OCI-LY1 (cell line): ENCODE measurements at regions not wholly inside any gene's neighbourhood (a gene's known extent, or its start where the extent isn't known, plus 50 kb on each side); places are given as distances from the start of the nearest gene placed in this dataset.

Experiments
- H2AFZ ChIP-seq: fragments of 200-600 bp; sonication (generic), shearing (Covaris generic); 2 replicates; pipeline ENCODE4 v1.6.0; 2014; ENCODE audit warnings: antibody characterized with exemption, mild to moderate bottlenecking, low read length
- H3F3A ChIP-seq: fragments of 200-600 bp; sonication (generic), shearing (Covaris generic); 2 replicates; pipeline ENCODE4 v1.6.0; 2014; ENCODE audit warnings: mild to moderate bottlenecking, antibody characterized with exemption, low read length, moderate library complexity; ENCODE audit not compliant: insufficient read depth
- H3K27ac ChIP-seq: fragments of 200-600 bp; sonication (generic); 2 replicates; pipeline ENCODE4 v1.5.1; 2014; ENCODE audit warnings: low read length, mixed run types, mild to moderate bottlenecking, low read depth; ENCODE audit not compliant: poor library complexity, severe bottlenecking
- H3K27me3 ChIP-seq: fragments of 200-600 bp; sonication (generic); 2 replicates; pipeline ENCODE4 v1.6.0; 2014; ENCODE audit warnings: antibody characterized with exemption, mild to moderate bottlenecking, low read length, moderate library complexity; ENCODE audit not compliant: insufficient read depth
- H3K36me3 ChIP-seq: fragments of 200-600 bp; sonication (generic); 2 replicates; pipeline ENCODE4 v1.6.1; 2014; ENCODE audit warnings: mild to moderate bottlenecking, antibody characterized with exemption, low read length, moderate library complexity, mixed read lengths; ENCODE audit not compliant: insufficient read depth
- H3K4me1 ChIP-seq: fragments of 200-600 bp; sonication (generic); 2 replicates; pipeline ENCODE4 v1.5.1; 2014; ENCODE audit warnings: mild to moderate bottlenecking, low read length, moderate library complexity; ENCODE audit not compliant: insufficient read depth, severe bottlenecking
- H3K4me2 ChIP-seq: fragments of 200-600 bp; sonication (generic), shearing (Covaris generic); 2 replicates; pipeline ENCODE4 v1.6.1; 2014; ENCODE audit warnings: low read length
- H3K4me3 ChIP-seq: fragments of 200-600 bp; sonication (generic); 2 replicates; pipeline ENCODE4 v1.5.1; 2014; ENCODE audit warnings: low read length, low read depth, mild to moderate bottlenecking, mixed read lengths; ENCODE audit not compliant: poor library complexity, severe bottlenecking
- H3K79me2 ChIP-seq: fragments of 200-600 bp; shearing (Covaris generic); 2 replicates; pipeline ENCODE4 v1.6.1; 2016; ENCODE audit warnings: mixed run types, low read length, mixed read lengths; ENCODE audit not compliant: insufficient read depth
- H3K9ac ChIP-seq: fragments of 200-600 bp; sonication (generic), shearing (Covaris generic); 2 replicates; pipeline ENCODE4 v1.6.1; 2014; ENCODE audit warnings: mild to moderate bottlenecking, low read length, mixed read lengths
- H3K9me2 ChIP-seq: fragments of 200-600 bp; sonication (generic), shearing (Covaris generic); 2 replicates; pipeline ENCODE4 v1.6.1; 2014; ENCODE audit warnings: low read depth, mild to moderate bottlenecking, low read length, mixed read lengths
- H3K9me3 ChIP-seq: fragments of 200-600 bp; shearing (Covaris generic); 2 replicates; pipeline ENCODE4 v1.6.1; 2014; ENCODE audit warnings: low read length, mixed read lengths
- H4K20me1 ChIP-seq: fragments of 200-600 bp; sonication (generic), shearing (Covaris generic); 2 replicates; pipeline ENCODE4 v1.6.0; 2016; ENCODE audit warnings: mild to moderate bottlenecking, low read length; ENCODE audit not compliant: insufficient read depth
- CTCF ChIP-seq: fragments of 200-600 bp; sonication (generic), shearing (Covaris generic); IDR thresholded peaks from 2 replicates; pipeline ENCODE4 v1.5.1; 2017; ENCODE audit warnings: mild to moderate bottlenecking, antibody characterized with exemption, low read length, moderate library complexity, mixed read lengths
- EZH2 ChIP-seq: fragments of 200-600 bp; sonication (generic), shearing (Covaris generic); IDR thresholded peaks from 2 replicates; pipeline ENCODE4 v1.8.0; 2017; ENCODE audit warnings: borderline replicate concordance, mixed run types, mild to moderate bottlenecking, antibody characterized with exemption, low read length, moderate library complexity, mixed read lengths

GRCh38 chr2:102910724-102911123 is 148.9 kb downstream of the TMEM182 start:
- Histone ChIP-seq H3K4me1 (no peaks in the 10 kb centered on the region), H3K27ac (no peak overlapping the region), H3K36me3 (no peaks in the 10 kb centered on the region), H3K9me3 (no peaks in the 10 kb centered on the region), H3K4me2 (no peak overlapping the region), H3K27me3 (no peaks in the 10 kb centered on the region), H3K79me2 (no peaks in the 10 kb centered on the region), H3K4me3 (no peak overlapping the region), H3K9me2 (no peaks in the 10 kb centered on the region), H3K9ac (no peak overlapping the region), H2AFZ (no peak overlapping the region), H4K20me1 (no peaks in the 10 kb centered on the region), H3F3A (no peaks in the 10 kb centered on the region)
- TF ChIP-seq CTCF (no peak), EZH2 (no peak)

GRCh38 chr2:102915128-102915527 is 153.3 kb downstream of the TMEM182 start:
- no peak overlapping the region for H3K27ac ChIP-seq
- no peaks in the 10 kb centered on the region for H3K9me3 ChIP-seq
- no peaks in the 10 kb centered on the region for H4K20me1 ChIP-seq
- no peaks in the 10 kb centered on the region for H3K27me3 ChIP-seq
- no peak overlapping the region for H3K9ac ChIP-seq
- no peaks in the 10 kb centered on the region for H3K36me3 ChIP-seq
- H3K4me3 ChIP-seq, result no peak overlapping the region
- no peaks in the 10 kb centered on the region for H3F3A ChIP-seq
- no peak overlapping the region for H2AFZ ChIP-seq
- no peak overlapping the region for H3K4me2 ChIP-seq
- H3K4me1 ChIP-seq, result no peaks in the 10 kb centered on the region
- H3K79me2 ChIP-seq, result no peaks in the 10 kb centered on the region
- TF ChIP-seq CTCF (no peak), EZH2 (no peak)
- H3K9me2 ChIP-seq, result no peaks in the 10 kb centered on the region

- Histone ChIP-seq H3K4me2 (no peak overlapping the region), H3K9me3 (no peaks in the 10 kb centered on the region), H3K9ac (no peak overlapping the region), H3F3A (no peaks in the 10 kb centered on the region), H3K79me2 (no peaks in the 10 kb centered on the region), H3K36me3 (no peaks in the 10 kb centered on the region), H3K9me2 (no peaks in the 10 kb centered on the region), H3K4me1 (no peaks in the 10 kb centered on the region), H4K20me1 (no peaks in the 10 kb centered on the region), H2AFZ (no peak overlapping the region), H3K27me3 (no peaks in the 10 kb centered on the region), H3K27ac (no peak overlapping the region), H3K4me3 (no peak overlapping the region)
- TF ChIP-seq CTCF, result no peak
- TF ChIP-seq EZH2, result no peak
Observed at GRCh38 chr2:102922321-102922720, 160.5 kb downstream of the TMEM182 start.
